ENCODE measurements at regions not wholly inside any gene's neighbourhood (a gene's known extent, or its start where the extent isn't known, plus 50 kb on each side); places are given as distances from the start of the nearest gene placed in this dataset.
"Not testable (repeated sequence)": the region's sequence is repeated elsewhere in the genome, so short reads cannot be mapped to it uniquely, and the experiment has no call there.

- H3K4me1 ChIP-seq; intact Hi-C loops (cut with DNase I); DNase-seq: not testable (repeated sequence)
Observed at GRCh38 chr9:40592406-40592805, 536.1 kb downstream of the FOXD4L6 start.

GRCh38 chr9:40591915-40592314, 536.6 kb downstream of the FOXD4L6 start:
- H3K9ac ChIP-seq (ENCODE audit: low read depth in 2 of 2, low read length in 2 of 2); H3K4me1 ChIP-seq; H3K36me3 ChIP-seq; H3K4me3 ChIP-seq; H3K27ac ChIP-seq; H3K9me3 ChIP-seq; H3K27me3 ChIP-seq; intact Hi-C loops (cut with DNase I): not testable (repeated sequence)
- DNase-seq: peak; percentile 17

More at GRCh38 chr9:40592406-40592805, 536.1 kb downstream of the FOXD4L6 start:
- not testable (repeated sequence) for H3K36me3 ChIP-seq; H3K27ac ChIP-seq; H3K4me3 ChIP-seq; H3K9me3 ChIP-seq; H3K9ac ChIP-seq (ENCODE audit: low read depth in 2 of 2, low read length in 2 of 2); H3K27me3 ChIP-seq

GRCh38 chr9:40587475-40588195, 540.8 kb downstream of the FOXD4L6 start:
- intact Hi-C loops (cut with DNase I); DNase-seq; H3K9me3 ChIP-seq; H3K4me1 ChIP-seq; H3K9ac ChIP-seq (ENCODE audit: low read depth in 2 of 2, low read length in 2 of 2); H3K27me3 ChIP-seq; H3K27ac ChIP-seq; H3K4me3 ChIP-seq; H3K36me3 ChIP-seq: not testable (repeated sequence)

GRCh38 chr9:40584039-40584438, 544.4 kb downstream of the FOXD4L6 start:
- DNase-seq; H3K4me1 ChIP-seq; H3K9me3 ChIP-seq; H3K9ac ChIP-seq (ENCODE audit: low read depth in 2 of 2, low read length in 2 of 2); H3K4me3 ChIP-seq; H3K27me3 ChIP-seq; H3K36me3 ChIP-seq; intact Hi-C loops (cut with DNase I); H3K27ac ChIP-seq: not testable (repeated sequence)

- H3K27me3 ChIP-seq; H3K9me3 ChIP-seq; H3K4me1 ChIP-seq; H3K4me3 ChIP-seq; DNase-seq; H3K27ac ChIP-seq; H3K36me3 ChIP-seq; intact Hi-C loops (cut with DNase I); H3K9ac ChIP-seq (ENCODE audit: low read depth in 2 of 2, low read length in 2 of 2): not testable (repeated sequence)
Observed at GRCh38 chr9:40583230-40583629, 545.3 kb downstream of the FOXD4L6 start.

GRCh38 chr9:40578908-40579307, 549.6 kb downstream of the FOXD4L6 start:
- H3K27me3 ChIP-seq; H3K9ac ChIP-seq (ENCODE audit: low read depth in 2 of 2, low read length in 2 of 2); H3K9me3 ChIP-seq; H3K4me1 ChIP-seq; H3K4me3 ChIP-seq; intact Hi-C loops (cut with DNase I); DNase-seq; H3K27ac ChIP-seq; H3K36me3 ChIP-seq: not testable (repeated sequence)

All from colonic mucosa (tissue), 4 donors.